ENCODE measurements at regions not wholly inside any gene's neighbourhood (a gene's known extent, or its start where the extent isn't known, plus 50 kb on each side); places are given as distances from the start of the nearest gene placed in this dataset.

DNA sequence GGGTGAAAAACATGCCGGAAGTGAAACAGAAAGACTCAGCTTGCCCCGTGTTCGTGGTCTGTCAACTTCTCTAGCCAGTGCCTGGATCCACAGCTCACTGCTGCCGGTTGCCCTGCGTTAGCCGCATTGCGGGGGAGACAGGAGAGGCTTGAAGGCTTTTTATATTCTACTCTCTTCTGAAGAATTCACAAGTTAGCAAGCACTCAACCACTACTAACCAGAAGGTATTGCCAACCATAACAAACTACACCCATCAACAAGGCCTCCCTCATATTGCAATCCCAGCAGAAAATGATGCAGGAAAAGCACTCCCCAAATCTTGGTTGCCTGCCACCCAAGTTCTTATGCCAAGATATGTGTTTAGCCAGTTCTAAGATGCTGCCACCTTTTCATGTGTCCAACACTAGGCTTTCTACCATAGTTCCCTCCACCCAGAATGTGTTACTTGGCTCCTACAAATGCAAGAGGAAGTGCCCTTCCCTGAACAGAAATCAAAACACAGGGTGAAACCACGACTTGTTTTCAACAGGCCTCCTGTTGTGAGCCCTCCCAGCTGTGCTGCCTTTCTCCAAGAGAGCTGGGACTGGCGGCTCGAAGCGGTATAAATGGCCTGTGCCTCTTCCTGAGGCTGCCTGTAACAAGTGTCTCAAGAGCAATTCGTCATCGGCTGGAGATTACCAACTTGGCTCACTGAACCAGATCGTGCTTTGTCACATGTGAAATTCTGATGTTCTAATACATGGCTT is 129.0 kb downstream of the SNX18 start:
- peak; percentile 83 to 95 for DNase-seq (ENCODE audit: low read depth in 2 of 2)
- H3K9ac ChIP-seq (ENCODE audit: insufficient read depth, low read length), result peak overlapping the region; percentile 39
- H3K79me2 ChIP-seq (ENCODE audit: control insufficient read depth, insufficient read depth, low read length), result no peaks in the 10 kb centered on the region
- TF ChIP-seq CTCF (conservative IDR thresholded peaks at IDR 0.05 in 1 of 2, IDR thresholded peaks at IDR 0.05 in 1 of 2; ENCODE audit: low read depth in 1 of 2, low read length in 2 of 2) (no peak), EZH2 (IDR thresholded peaks at IDR 0.05; ENCODE audit: low read length, missing control alignments) (no peak)
- H3K36me3 ChIP-seq (ENCODE audit: control insufficient read depth, insufficient read depth, low read length), result no peaks in the 10 kb centered on the region
- H3K4me3 ChIP-seq (replicated peaks in 1 of 4; ENCODE audit: control extremely low read depth in 1 of 4, insufficient read depth in 1 of 4, low read depth in 3 of 4, low read length in 4 of 4), result peak overlapping the region in 3 of 4 experiments; percentile 21 to 34 (median 22)
- H3K9me3 ChIP-seq (ENCODE audit: control insufficient read depth, insufficient read depth, low read depth, low read length), result no peaks in the 10 kb centered on the region
- peak overlapping the region; percentile 86 for H3K27ac ChIP-seq (ENCODE audit: insufficient read depth, low read length)
- no peaks in the 10 kb centered on the region for H3K27me3 ChIP-seq (ENCODE audit: control insufficient read depth, insufficient read depth, low read length)
- H2AFZ ChIP-seq (ENCODE audit: low read length), result peak overlapping the region; percentile 81
- peak overlapping the region; percentile 92 for H3K4me2 ChIP-seq (ENCODE audit: extremely low read depth, insufficient read depth, low read length)
- no peaks in the 10 kb centered on the region for H4K20me1 ChIP-seq (ENCODE audit: control insufficient read depth, extremely low read depth, insufficient read depth, low read length)
- H3K4me1 ChIP-seq (ENCODE audit: control insufficient read depth, extremely low read depth, insufficient read depth, low read length), result peaks cover 32% of the 10 kb centered on the region

DNA sequence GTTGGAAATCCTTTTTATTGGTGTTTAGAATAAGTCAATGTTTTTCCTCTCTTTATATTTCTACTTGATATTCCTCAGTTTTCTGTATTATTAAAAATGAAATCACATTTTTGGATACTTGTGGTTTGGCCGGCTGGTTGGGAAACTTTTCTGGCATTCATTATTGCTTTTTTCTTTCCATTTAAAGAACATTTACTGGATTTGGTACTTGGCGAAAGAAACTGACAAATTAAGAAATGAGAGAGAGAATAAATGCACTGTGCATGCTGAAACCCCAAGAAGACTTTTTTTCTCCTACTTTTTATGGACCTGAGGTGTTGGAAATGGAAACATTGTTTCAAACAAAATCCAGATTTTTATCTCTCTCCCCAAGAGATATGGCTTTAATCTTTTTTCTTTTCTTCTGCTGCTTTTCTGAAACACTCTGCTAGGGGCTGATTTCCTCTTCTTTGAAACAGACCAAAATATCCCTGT is 128.4 kb downstream of the SNX18 start:
- no peaks in the 10 kb centered on the region for H3K9me3 ChIP-seq (ENCODE audit: control insufficient read depth, insufficient read depth, low read depth, low read length)
- H3K79me2 ChIP-seq (ENCODE audit: control insufficient read depth, insufficient read depth, low read length), result no peaks in the 10 kb centered on the region
- H4K20me1 ChIP-seq (ENCODE audit: control insufficient read depth, extremely low read depth, insufficient read depth, low read length), result no peaks in the 10 kb centered on the region
- peak overlapping the region; percentile 92 for H3K4me2 ChIP-seq (ENCODE audit: extremely low read depth, insufficient read depth, low read length)
- H2AFZ ChIP-seq (ENCODE audit: low read length), result peak overlapping the region; percentile 81
- no peaks in the 10 kb centered on the region for H3K36me3 ChIP-seq (ENCODE audit: control insufficient read depth, insufficient read depth, low read length)
- DNase-seq (ENCODE audit: low read depth in 2 of 2), result peak in 1 of 2 donors; percentile 82
- peak overlapping the region; percentile 86 for H3K27ac ChIP-seq (ENCODE audit: insufficient read depth, low read length)
- H3K27me3 ChIP-seq (ENCODE audit: control insufficient read depth, insufficient read depth, low read length), result no peaks in the 10 kb centered on the region
- peak overlapping the region; percentile 39 for H3K9ac ChIP-seq (ENCODE audit: insufficient read depth, low read length)
- H3K4me1 ChIP-seq (ENCODE audit: control insufficient read depth, extremely low read depth, insufficient read depth, low read length), result peaks cover 31% of the 10 kb centered on the region
- H3K4me3 ChIP-seq (replicated peaks in 1 of 4; ENCODE audit: control extremely low read depth in 1 of 4, insufficient read depth in 1 of 4, low read depth in 3 of 4, low read length in 4 of 4), result peak overlapping the region in 3 of 4 experiments; percentile 21 to 34 (median 22)
- TF ChIP-seq CTCF (conservative IDR thresholded peaks at IDR 0.05 in 1 of 2, IDR thresholded peaks at IDR 0.05 in 1 of 2; ENCODE audit: low read depth in 1 of 2, low read length in 2 of 2) (no peak), EZH2 (IDR thresholded peaks at IDR 0.05; ENCODE audit: low read length, missing control alignments) (no peak)

GRCh38 chr5:54644226-54644625 is 126.7 kb downstream of the SNX18 start:
- TF ChIP-seq CTCF (conservative IDR thresholded peaks at IDR 0.05 in 1 of 2, IDR thresholded peaks at IDR 0.05 in 1 of 2; ENCODE audit: low read depth in 1 of 2, low read length in 2 of 2), result no peak
- TF ChIP-seq EZH2 (IDR thresholded peaks at IDR 0.05; ENCODE audit: low read length, missing control alignments), result no peak
- peak; percentile 67 to 92 for DNase-seq (ENCODE audit: low read depth in 2 of 2)
- peak overlapping the region; percentile 18 for H3K4me2 ChIP-seq (ENCODE audit: extremely low read depth, insufficient read depth, low read length)

More at GRCh38 chr5:54644226-54644625, 126.7 kb downstream of the SNX18 start:
- Histone ChIP-seq H3K4me1 (ENCODE audit: control insufficient read depth, extremely low read depth, insufficient read depth, low read length) (peaks cover 31% of the 10 kb centered on the region), H4K20me1 (ENCODE audit: control insufficient read depth, extremely low read depth, insufficient read depth, low read length) (no peaks in the 10 kb centered on the region), H3K9ac (ENCODE audit: insufficient read depth, low read length) (no peak overlapping the region), H3K27me3 (ENCODE audit: control insufficient read depth, insufficient read depth, low read length) (no peaks in the 10 kb centered on the region), H3K27ac (ENCODE audit: insufficient read depth, low read length) (peak overlapping the region; percentile 18), H3K4me3 (replicated peaks in 1 of 4; ENCODE audit: control extremely low read depth in 1 of 4, insufficient read depth in 1 of 4, low read depth in 3 of 4, low read length in 4 of 4) (no peak overlapping the region), H3K9me3 (ENCODE audit: control insufficient read depth, insufficient read depth, low read depth, low read length) (no peaks in the 10 kb centered on the region), H3K79me2 (ENCODE audit: control insufficient read depth, insufficient read depth, low read length) (no peaks in the 10 kb centered on the region), H3K36me3 (ENCODE audit: control insufficient read depth, insufficient read depth, low read length) (no peaks in the 10 kb centered on the region), H2AFZ (ENCODE audit: low read length) (no peak overlapping the region)
